Keratinocyte (primary cell): ENCODE measurements at regions not wholly inside any gene's neighbourhood (a gene's known extent, or its start where the extent isn't known, plus 50 kb on each side); places are given as distances from the start of the nearest gene placed in this dataset.

Experiments
- DNase-seq: peaks from one replicate; pipeline ENCODE4 v3.0.0-alpha.2; 2011; ENCODE audit warnings: low read depth, missing footprints, low spot score
- FAIRE-seq: peaks from 2 replicates; lab custom pipeline; 2011; peaks lifted over from hg19 to GRCh38; lab: Jason Lieb, UNC
- H2AFZ ChIP-seq: 2 replicates; pipeline ENCODE4 v1.6.0; 2012; ENCODE audit warnings: low read length, control low read depth, inconsistent platforms; ENCODE audit not compliant: control insufficient read depth
- H3K27ac ChIP-seq: 2 replicates; pipeline ENCODE4 v1.5.1; 2011; ENCODE audit warnings: low read length; ENCODE audit not compliant: control insufficient read depth, insufficient read depth
- H3K27me3 ChIP-seq: 3 replicates; pipeline ENCODE4 v1.6.0; 2011; ENCODE audit warnings: low read length; ENCODE audit not compliant: control insufficient read depth, insufficient read depth; ENCODE audit errors: extremely low read depth
- H3K36me3 ChIP-seq, 2 experiments: 2 replicates in 1 of 2; 3 replicates in 1 of 2; pipeline ENCODE4 v1.5.1; 2011; ENCODE audit warnings: low read length in 2 of 2, mild to moderate bottlenecking in 1 of 2; ENCODE audit not compliant: control insufficient read depth in 2 of 2, insufficient read depth in 2 of 2; ENCODE audit errors: extremely low read depth in 1 of 2
- H3K4me1 ChIP-seq: 3 replicates; pipeline ENCODE4 v1.5.1; 2011; ENCODE audit warnings: low read length; ENCODE audit not compliant: control insufficient read depth, insufficient read depth; ENCODE audit errors: extremely low read depth
- H3K4me2 ChIP-seq: 3 replicates; pipeline ENCODE4 v1.6.0; 2011; ENCODE audit warnings: low read depth, low read length; ENCODE audit not compliant: control insufficient read depth, insufficient read depth; ENCODE audit errors: extremely low read depth
- H3K4me3 ChIP-seq, 3 experiments: fragments of 200-600 bp in 1 of 3; sonication (generic) in 1 of 3; 2 replicates in 2 of 3; 3 replicates in 1 of 3; pipeline ENCODE4 v1.5.1; 2011 to 2016; ENCODE audit warnings: low read length in 3 of 3, mild to moderate bottlenecking in 3 of 3, control low read depth in 2 of 3, inconsistent platforms in 1 of 3, low read depth in 1 of 3, mixed read lengths in 1 of 3, mixed run types in 1 of 3, moderate library complexity in 1 of 3; ENCODE audit not compliant: control insufficient read depth in 2 of 3, insufficient read depth in 2 of 3; ENCODE audit errors: extremely low read depth in 1 of 3
- H3K79me2 ChIP-seq: 2 replicates; pipeline ENCODE4 v1.6.0; 2012; ENCODE audit warnings: low read length; ENCODE audit not compliant: control insufficient read depth, insufficient read depth
- H3K9ac ChIP-seq: 3 replicates; pipeline ENCODE4 v1.6.0; 2011; ENCODE audit warnings: low read length; ENCODE audit not compliant: control insufficient read depth, insufficient read depth; ENCODE audit errors: extremely low read depth
- H3K9me1 ChIP-seq: 3 replicates; pipeline ENCODE4 v1.6.0; 2011; ENCODE audit warnings: low read length; ENCODE audit not compliant: control insufficient read depth, insufficient read depth; ENCODE audit errors: extremely low read depth
- H3K9me3 ChIP-seq: 2 replicates; pipeline ENCODE4 v1.5.1; 2012; ENCODE audit warnings: low read depth, low read length; ENCODE audit not compliant: control insufficient read depth
- H4K20me1 ChIP-seq: 3 replicates; pipeline ENCODE4 v1.6.0; 2011; ENCODE audit warnings: low read length; ENCODE audit not compliant: control insufficient read depth, insufficient read depth; ENCODE audit errors: extremely low read depth
- CTCF ChIP-seq, 3 experiments: IDR thresholded peaks in 1 of 3; conservative IDR thresholded peaks in 1 of 3; optimal IDR thresholded peaks in 1 of 3; 2 replicates in 2 of 3; 3 replicates in 1 of 3; pipeline versions ENCODE3 to v1.5.1; 2011; ENCODE audit warnings: low read length in 3 of 3, mild to moderate bottlenecking in 3 of 3, moderate library complexity in 2 of 3, control low read depth in 1 of 3, inconsistent platforms in 1 of 3; ENCODE audit not compliant: insufficient read depth in 2 of 3; ENCODE audit errors: extremely low read depth in 1 of 3
- EZH2 ChIP-seq: IDR thresholded peaks from one replicate; pipeline ENCODE4 v1.6.1; 2012; ENCODE audit warnings: inconsistent platforms, mild to moderate bottlenecking, low read length, moderate library complexity
- dilution Hi-C: fragments of 300-500 bp; cut with MboI; formaldehyde crosslinking; loops from one replicate; pipeline ENCODE4 v1.7.0; 2020; ENCODE audit warnings: low sequenced_read_pairs; ENCODE audit not compliant: extremely low pct_ligation_motif_present

- Histone ChIP-seq H3K4me1 (no peaks in the 10 kb centered on the region), H3K36me3 (no peaks in the 10 kb centered on the region), H3K9me3 (no peaks in the 10 kb centered on the region), H3K4me2 (no peak overlapping the region), H3K4me3 (no peak overlapping the region), H3K9ac (no peak overlapping the region), H3K79me2 (no peaks in the 10 kb centered on the region), H3K27ac (no peak overlapping the region), H4K20me1 (no peaks in the 10 kb centered on the region), H2AFZ (no peak overlapping the region), H3K27me3 (peaks cover 6% of the 10 kb centered on the region), H3K9me1 (no peaks in the 10 kb centered on the region)
- dilution Hi-C loops, result loop anchor here (25.0 kb wide), 1 partner anchor 161 kb away; no protein-coding TSS in a partner anchor
- TF ChIP-seq CTCF (optimal IDR thresholded peaks at IDR 0.05 in 1 of 3, IDR thresholded peaks at IDR 0.05 in 1 of 3, conservative IDR thresholded peaks at IDR 0.05 in 1 of 3; ENCODE audit: extremely low read depth in 1 of 3, insufficient read depth in 2 of 3, low read length in 3 of 3) (no peak), EZH2 (no peak)
- DNase-seq, result no peak
- no peak for FAIRE-seq
Measured at GRCh38 chr7:94276027-94276426, 118.7 kb upstream of the COL1A2 start.

- Histone ChIP-seq H4K20me1 (no peaks in the 10 kb centered on the region), H3K27ac (no peak overlapping the region), H3K27me3 (peaks cover 6% of the 10 kb centered on the region), H3K9me3 (no peaks in the 10 kb centered on the region), H2AFZ (no peak overlapping the region), H3K4me1 (no peaks in the 10 kb centered on the region), H3K4me3 (no peak overlapping the region), H3K9me1 (no peaks in the 10 kb centered on the region), H3K9ac (no peak overlapping the region), H3K36me3 (no peaks in the 10 kb centered on the region), H3K4me2 (no peak overlapping the region), H3K79me2 (no peaks in the 10 kb centered on the region)
- FAIRE-seq (no peak), DNase-seq (no peak)
- TF ChIP-seq EZH2 (no peak), CTCF (optimal IDR thresholded peaks at IDR 0.05 in 1 of 3, IDR thresholded peaks at IDR 0.05 in 1 of 3, conservative IDR thresholded peaks at IDR 0.05 in 1 of 3; ENCODE audit: extremely low read depth in 1 of 3, insufficient read depth in 2 of 3, low read length in 3 of 3) (peak in 2 of 3 experiments; percentile 22 to 65)
- dilution Hi-C loops, result loop anchor here (25.0 kb wide), 1 partner anchor 161 kb away; no protein-coding TSS in a partner anchor
Measured at GRCh38 chr7:94276795-94277194, 117.9 kb upstream of the COL1A2 start.
